ENCODE measurements at regions not wholly inside any gene's neighbourhood (a gene's known extent, or its start where the extent isn't known, plus 50 kb on each side); places are given as distances from the start of the nearest gene placed in this dataset.

- no peaks in the 10 kb centered on the region for H4K20me1 ChIP-seq (ENCODE audit: insufficient read depth)
- no peak overlapping the region for H3K9ac ChIP-seq
- H2AFZ ChIP-seq (ENCODE audit: low read depth), result no peak overlapping the region
- no peak overlapping the region for H3K4me3 ChIP-seq (IDR thresholded peaks at IDR 0.05; ENCODE audit: insufficient read depth, low read depth, low read length)
- no peak overlapping the region for H3K27ac ChIP-seq
- no peaks in the 10 kb centered on the region for H3K4me1 ChIP-seq (ENCODE audit: low read depth, poor library complexity, severe bottlenecking)
- TF ChIP-seq, protein P1, sequence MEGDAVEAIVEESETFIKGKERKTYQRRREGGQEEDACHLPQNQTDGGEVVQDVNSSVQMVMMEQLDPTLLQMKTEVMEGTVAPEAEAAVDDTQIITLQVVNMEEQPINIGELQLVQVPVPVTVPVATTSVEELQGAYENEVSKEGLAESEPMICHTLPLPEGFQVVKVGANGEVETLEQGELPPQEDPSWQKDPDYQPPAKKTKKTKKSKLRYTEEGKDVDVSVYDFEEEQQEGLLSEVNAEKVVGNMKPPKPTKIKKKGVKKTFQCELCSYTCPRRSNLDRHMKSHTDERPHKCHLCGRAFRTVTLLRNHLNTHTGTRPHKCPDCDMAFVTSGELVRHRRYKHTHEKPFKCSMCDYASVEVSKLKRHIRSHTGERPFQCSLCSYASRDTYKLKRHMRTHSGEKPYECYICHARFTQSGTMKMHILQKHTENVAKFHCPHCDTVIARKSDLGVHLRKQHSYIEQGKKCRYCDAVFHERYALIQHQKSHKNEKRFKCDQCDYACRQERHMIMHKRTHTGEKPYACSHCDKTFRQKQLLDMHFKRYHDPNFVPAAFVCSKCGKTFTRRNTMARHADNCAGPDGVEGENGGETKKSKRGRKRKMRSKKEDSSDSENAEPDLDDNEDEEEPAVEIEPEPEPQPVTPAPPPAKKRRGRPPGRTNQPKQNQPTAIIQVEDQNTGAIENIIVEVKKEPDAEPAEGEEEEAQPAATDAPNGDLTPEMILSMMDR (conservative IDR thresholded peaks at IDR 0.05; ENCODE audit: low read depth, low read length), result no peak
- H3K4me2 ChIP-seq, result no peak overlapping the region
- H3K79me2 ChIP-seq (ENCODE audit: insufficient read depth, low read depth), result no peaks in the 10 kb centered on the region
- no peaks in the 10 kb centered on the region for H3K27me3 ChIP-seq (ENCODE audit: insufficient read depth, low read depth)
- no peaks in the 10 kb centered on the region for H3K36me3 ChIP-seq (ENCODE audit: insufficient read depth)
These were observed 340.7 kb upstream of the AUTS2 start for GRCh38 chr7:69257592-69257991.

- Histone ChIP-seq H3K4me3 (IDR thresholded peaks at IDR 0.05; ENCODE audit: insufficient read depth, low read depth, low read length) (no peak overlapping the region), H3K4me2 (no peak overlapping the region), H3K9ac (no peak overlapping the region), H3K27ac (no peak overlapping the region), H3K27me3 (ENCODE audit: insufficient read depth, low read depth) (no peaks in the 10 kb centered on the region), H3K4me1 (ENCODE audit: low read depth, poor library complexity, severe bottlenecking) (no peaks in the 10 kb centered on the region), H4K20me1 (ENCODE audit: insufficient read depth) (no peaks in the 10 kb centered on the region), H2AFZ (ENCODE audit: low read depth) (no peak overlapping the region), H3K79me2 (ENCODE audit: insufficient read depth, low read depth) (no peaks in the 10 kb centered on the region), H3K36me3 (ENCODE audit: insufficient read depth) (no peaks in the 10 kb centered on the region)
- TF ChIP-seq, protein P1 (conservative IDR thresholded peaks at IDR 0.05; ENCODE audit: low read depth, low read length), result no peak
These were observed 338.8 kb upstream of the AUTS2 start for GRCh38 chr7:69259445-69259844.

DNA sequence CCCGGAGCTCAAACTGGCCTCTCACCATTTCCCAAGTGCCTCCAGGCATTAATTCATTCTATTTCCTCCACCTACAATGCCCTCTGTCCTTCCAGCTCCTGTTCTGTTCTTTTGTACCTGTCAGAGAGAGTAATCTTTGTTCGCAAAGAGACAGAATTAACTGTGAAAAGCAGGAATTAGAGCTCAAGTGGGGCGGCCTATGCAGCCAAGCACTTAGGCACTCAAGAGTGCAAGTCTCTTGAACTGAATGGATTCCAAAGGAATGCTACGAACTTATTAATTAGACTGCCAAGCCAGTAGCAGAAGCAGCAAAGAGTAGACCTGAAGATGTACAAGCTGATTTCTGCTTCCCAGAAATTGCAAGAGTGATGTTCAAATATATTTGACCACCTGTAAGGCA, 338.3 kb upstream of the AUTS2 start:
- no peaks in the 10 kb centered on the region for H3K4me1 ChIP-seq (ENCODE audit: low read depth, poor library complexity, severe bottlenecking)
- no peak overlapping the region for H3K4me3 ChIP-seq (IDR thresholded peaks at IDR 0.05; ENCODE audit: insufficient read depth, low read depth, low read length)
- H3K4me2 ChIP-seq, result no peak overlapping the region
- H3K79me2 ChIP-seq (ENCODE audit: insufficient read depth, low read depth), result no peaks in the 10 kb centered on the region
- TF ChIP-seq, protein P1 (conservative IDR thresholded peaks at IDR 0.05; ENCODE audit: low read depth, low read length), result no peak
- H3K27me3 ChIP-seq (ENCODE audit: insufficient read depth, low read depth), result no peaks in the 10 kb centered on the region
- no peaks in the 10 kb centered on the region for H3K36me3 ChIP-seq (ENCODE audit: insufficient read depth)
- H2AFZ ChIP-seq (ENCODE audit: low read depth), result no peak overlapping the region
- H3K27ac ChIP-seq, result no peak overlapping the region
- no peak overlapping the region for H3K9ac ChIP-seq
- H4K20me1 ChIP-seq (ENCODE audit: insufficient read depth), result no peaks in the 10 kb centered on the region

- H2AFZ ChIP-seq (ENCODE audit: low read depth), result no peak overlapping the region
- H3K27me3 ChIP-seq (ENCODE audit: insufficient read depth, low read depth), result no peaks in the 10 kb centered on the region
- H3K4me2 ChIP-seq, result no peak overlapping the region
- TF ChIP-seq, protein P1 (conservative IDR thresholded peaks at IDR 0.05; ENCODE audit: low read depth, low read length), result no peak
- no peaks in the 10 kb centered on the region for H4K20me1 ChIP-seq (ENCODE audit: insufficient read depth)
- no peak overlapping the region for H3K27ac ChIP-seq
- no peaks in the 10 kb centered on the region for H3K4me1 ChIP-seq (ENCODE audit: low read depth, poor library complexity, severe bottlenecking)
- H3K9ac ChIP-seq, result no peak overlapping the region
- H3K36me3 ChIP-seq (ENCODE audit: insufficient read depth), result no peaks in the 10 kb centered on the region
- no peak overlapping the region for H3K4me3 ChIP-seq (IDR thresholded peaks at IDR 0.05; ENCODE audit: insufficient read depth, low read depth, low read length)
- no peaks in the 10 kb centered on the region for H3K79me2 ChIP-seq (ENCODE audit: insufficient read depth, low read depth)
These were observed 334.7 kb upstream of the AUTS2 start for GRCh38 chr7:69263550-69263949.
